ENCODE measurements at regions not wholly inside any gene's neighbourhood (a gene's known extent, or its start where the extent isn't known, plus 50 kb on each side); places are given as distances from the start of the nearest gene placed in this dataset.

GRCh38 chr4:120525106-120525505 is 397.4 kb downstream of the PRDM5 start:
- H3K36me3 ChIP-seq (ENCODE audit: control insufficient read depth in 1 of 2, insufficient read depth in 2 of 2, low read length in 2 of 2): no peaks in the 10 kb centered on the region
- H3K4me3 ChIP-seq (ENCODE audit: low read depth in 1 of 2, low read length in 2 of 2): no peak overlapping the region
- no peaks in the 10 kb centered on the region for H3K27me3 ChIP-seq (ENCODE audit: low read depth, low read length)
- no peaks in the 10 kb centered on the region for H3K4me1 ChIP-seq (ENCODE audit: control insufficient read depth in 1 of 2, insufficient read depth in 2 of 2, low read length in 2 of 2)
- no peaks in the 10 kb centered on the region for H3K9me3 ChIP-seq (ENCODE audit: control insufficient read depth in 1 of 2, low read length in 2 of 2)
- no peak overlapping the region for H3K27ac ChIP-seq (ENCODE audit: low read length)

DNA sequence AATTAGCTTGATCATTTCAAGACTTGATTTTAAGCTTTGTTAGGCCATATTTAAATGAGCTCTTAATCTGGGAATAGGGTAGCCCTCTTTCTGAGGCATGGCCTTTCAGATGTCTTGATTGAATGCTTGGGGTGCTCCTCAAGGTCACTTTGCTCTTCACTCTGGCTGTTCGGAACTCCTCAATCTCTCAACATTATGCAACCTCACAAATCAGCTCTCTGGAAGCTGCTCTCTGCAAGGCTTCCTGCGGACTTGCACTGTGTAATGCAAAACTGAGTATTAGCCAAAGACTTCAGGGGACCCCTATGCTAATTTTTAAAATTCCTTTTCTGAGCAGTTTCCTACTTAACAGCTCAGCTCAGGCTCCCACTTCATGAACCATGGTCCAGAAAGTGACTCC is 398.3 kb downstream of the PRDM5 start:
- Histone ChIP-seq H3K27ac (ENCODE audit: low read length) (no peak overlapping the region), H3K4me1 (ENCODE audit: control insufficient read depth in 1 of 2, insufficient read depth in 2 of 2, low read length in 2 of 2) (no peaks in the 10 kb centered on the region), H3K4me3 (ENCODE audit: low read depth in 1 of 2, low read length in 2 of 2) (no peak overlapping the region), H3K9me3 (ENCODE audit: control insufficient read depth in 1 of 2, low read length in 2 of 2) (no peaks in the 10 kb centered on the region), H3K27me3 (ENCODE audit: low read depth, low read length) (no peaks in the 10 kb centered on the region), H3K36me3 (ENCODE audit: control insufficient read depth in 1 of 2, insufficient read depth in 2 of 2, low read length in 2 of 2) (no peaks in the 10 kb centered on the region)

GRCh38 chr4:120520761-120521160 is 401.8 kb downstream of the PRDM5 start:
- H3K36me3 ChIP-seq (ENCODE audit: control insufficient read depth in 1 of 2, insufficient read depth in 2 of 2, low read length in 2 of 2): no peaks in the 10 kb centered on the region
- H3K9me3 ChIP-seq (ENCODE audit: control insufficient read depth in 1 of 2, low read length in 2 of 2): no peaks in the 10 kb centered on the region
- no peaks in the 10 kb centered on the region for H3K4me1 ChIP-seq (ENCODE audit: control insufficient read depth in 1 of 2, insufficient read depth in 2 of 2, low read length in 2 of 2)
- H3K4me3 ChIP-seq (ENCODE audit: low read depth in 1 of 2, low read length in 2 of 2): no peak overlapping the region
- no peaks in the 10 kb centered on the region for H3K27me3 ChIP-seq (ENCODE audit: low read depth, low read length)
- no peak overlapping the region for H3K27ac ChIP-seq (ENCODE audit: low read length)

GRCh38 chr4:120517966-120518365 is 404.6 kb downstream of the PRDM5 start:
- peak overlapping the region; percentile 12 to 34 for H3K4me3 ChIP-seq (ENCODE audit: low read depth in 1 of 2, low read length in 2 of 2)

GRCh38 chr4:120509719-120510118 is 412.8 kb downstream of the PRDM5 start:
- no peak overlapping the region for H3K4me3 ChIP-seq (ENCODE audit: low read depth in 1 of 2, low read length in 2 of 2)
- H3K4me1 ChIP-seq (ENCODE audit: control insufficient read depth in 1 of 2, insufficient read depth in 2 of 2, low read length in 2 of 2): no peaks in the 10 kb centered on the region
- no peaks in the 10 kb centered on the region for H3K36me3 ChIP-seq (ENCODE audit: control insufficient read depth in 1 of 2, insufficient read depth in 2 of 2, low read length in 2 of 2)
- no peak overlapping the region for H3K27ac ChIP-seq (ENCODE audit: low read length)
- no peaks in the 10 kb centered on the region for H3K27me3 ChIP-seq (ENCODE audit: low read depth, low read length)
- H3K9me3 ChIP-seq (ENCODE audit: control insufficient read depth in 1 of 2, low read length in 2 of 2): peaks cover 0 to 9% of the 10 kb centered on the region in 2 donors

More at GRCh38 chr4:120517966-120518365, 404.6 kb downstream of the PRDM5 start:
- Histone ChIP-seq H3K27me3 (ENCODE audit: low read depth, low read length) (no peaks in the 10 kb centered on the region), H3K9me3 (ENCODE audit: control insufficient read depth in 1 of 2, low read length in 2 of 2) (peaks cover 0 to 3% of the 10 kb centered on the region in 2 donors), H3K36me3 (ENCODE audit: control insufficient read depth in 1 of 2, insufficient read depth in 2 of 2, low read length in 2 of 2) (no peaks in the 10 kb centered on the region), H3K27ac (ENCODE audit: low read length) (no peak overlapping the region), H3K4me1 (ENCODE audit: control insufficient read depth in 1 of 2, insufficient read depth in 2 of 2, low read length in 2 of 2) (no peaks in the 10 kb centered on the region)

DNA sequence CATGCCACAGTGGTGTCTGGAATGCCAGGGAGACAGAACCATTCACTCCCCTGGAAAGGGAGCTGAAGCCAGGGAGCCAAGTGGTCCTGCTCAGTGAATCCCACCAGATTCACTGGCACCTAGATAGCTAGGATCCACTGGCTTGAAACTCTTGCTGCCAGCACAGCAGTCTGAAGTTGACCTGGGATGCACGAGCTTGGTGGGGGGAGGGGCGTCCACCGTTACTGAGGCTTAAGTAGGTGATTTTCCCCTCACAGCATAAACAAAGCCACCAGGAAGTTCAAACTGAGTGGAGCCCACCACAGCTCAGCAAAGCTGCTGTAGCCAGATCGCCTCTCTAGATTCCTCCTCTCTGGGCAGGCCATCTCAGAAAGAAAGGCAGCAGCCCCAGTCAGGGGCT is 413.3 kb downstream of the PRDM5 start:
- no peak overlapping the region for H3K4me3 ChIP-seq (ENCODE audit: low read depth in 1 of 2, low read length in 2 of 2)
- H3K27me3 ChIP-seq (ENCODE audit: low read depth, low read length): no peaks in the 10 kb centered on the region
- peaks cover 0 to 9% of the 10 kb centered on the region in 2 donors for H3K9me3 ChIP-seq (ENCODE audit: control insufficient read depth in 1 of 2, low read length in 2 of 2)
- H3K27ac ChIP-seq (ENCODE audit: low read length): no peak overlapping the region
- no peaks in the 10 kb centered on the region for H3K4me1 ChIP-seq (ENCODE audit: control insufficient read depth in 1 of 2, insufficient read depth in 2 of 2, low read length in 2 of 2)
- no peaks in the 10 kb centered on the region for H3K36me3 ChIP-seq (ENCODE audit: control insufficient read depth in 1 of 2, insufficient read depth in 2 of 2, low read length in 2 of 2)

GRCh38 chr4:120508036-120508435 is 414.5 kb downstream of the PRDM5 start:
- Histone ChIP-seq H3K9me3 (ENCODE audit: control insufficient read depth in 1 of 2, low read length in 2 of 2) (peaks cover 0 to 6% of the 10 kb centered on the region in 2 donors), H3K27ac (ENCODE audit: low read length) (no peak overlapping the region), H3K4me3 (ENCODE audit: low read depth in 1 of 2, low read length in 2 of 2) (no peak overlapping the region), H3K4me1 (ENCODE audit: control insufficient read depth in 1 of 2, insufficient read depth in 2 of 2, low read length in 2 of 2) (no peaks in the 10 kb centered on the region), H3K36me3 (ENCODE audit: control insufficient read depth in 1 of 2, insufficient read depth in 2 of 2, low read length in 2 of 2) (no peaks in the 10 kb centered on the region), H3K27me3 (ENCODE audit: low read depth, low read length) (no peaks in the 10 kb centered on the region)

DNA sequence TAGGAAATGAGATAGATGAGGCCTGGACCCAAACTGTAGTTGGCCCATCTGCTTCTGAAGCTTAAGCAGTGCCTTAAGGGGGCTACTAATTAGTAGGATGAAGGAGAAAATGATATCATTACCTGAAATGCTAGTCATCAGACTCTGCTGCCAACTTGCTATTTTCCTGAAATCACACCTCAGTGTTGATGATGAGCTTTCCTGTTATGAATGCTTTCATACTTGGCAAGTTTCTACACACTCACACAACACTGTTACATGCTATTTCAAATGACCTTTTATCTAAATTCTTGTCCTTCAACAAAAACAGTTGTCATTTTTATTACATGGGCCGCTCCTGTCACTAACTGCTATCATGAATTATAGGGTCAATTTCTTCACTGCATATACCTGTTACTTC is 416.0 kb downstream of the PRDM5 start:
- no peaks in the 10 kb centered on the region for H3K27me3 ChIP-seq (ENCODE audit: low read depth, low read length)
- no peaks in the 10 kb centered on the region for H3K36me3 ChIP-seq (ENCODE audit: control insufficient read depth in 1 of 2, insufficient read depth in 2 of 2, low read length in 2 of 2)
- H3K4me1 ChIP-seq (ENCODE audit: control insufficient read depth in 1 of 2, insufficient read depth in 2 of 2, low read length in 2 of 2): no peaks in the 10 kb centered on the region
- H3K9me3 ChIP-seq (ENCODE audit: control insufficient read depth in 1 of 2, low read length in 2 of 2): peaks cover 0 to 5% of the 10 kb centered on the region in 2 donors
- no peak overlapping the region for H3K27ac ChIP-seq (ENCODE audit: low read length)
- H3K4me3 ChIP-seq (ENCODE audit: low read depth in 1 of 2, low read length in 2 of 2): no peak overlapping the region

DNA sequence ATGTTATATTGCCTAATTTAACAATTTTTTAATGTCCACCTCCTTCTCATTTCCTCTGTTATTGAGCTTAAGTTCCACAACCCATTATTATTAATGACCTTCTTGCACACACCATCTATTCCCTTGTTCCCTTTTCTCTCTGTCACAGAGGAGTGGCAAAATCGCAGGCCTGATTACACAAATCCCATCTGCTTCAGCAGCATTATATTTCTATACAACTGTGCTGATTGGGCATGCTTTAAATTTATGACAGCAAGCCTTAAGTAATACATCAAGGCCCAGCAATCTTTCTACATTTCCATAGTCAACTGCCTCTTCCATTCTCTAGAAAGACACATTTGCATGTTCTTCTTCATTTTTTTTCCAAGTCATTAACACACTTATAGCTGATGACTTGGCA is 423.8 kb downstream of the PRDM5 start:
- Histone ChIP-seq H3K36me3 (ENCODE audit: control insufficient read depth in 1 of 2, insufficient read depth in 2 of 2, low read length in 2 of 2) (no peaks in the 10 kb centered on the region), H3K4me3 (ENCODE audit: low read depth in 1 of 2, low read length in 2 of 2) (no peak overlapping the region), H3K27ac (ENCODE audit: low read length) (no peak overlapping the region), H3K4me1 (ENCODE audit: control insufficient read depth in 1 of 2, insufficient read depth in 2 of 2, low read length in 2 of 2) (no peaks in the 10 kb centered on the region), H3K9me3 (ENCODE audit: control insufficient read depth in 1 of 2, low read length in 2 of 2) (peaks cover 0 to 6% of the 10 kb centered on the region in 2 donors), H3K27me3 (ENCODE audit: low read depth, low read length) (no peaks in the 10 kb centered on the region)

GRCh38 chr4:120491481-120491880 is 424.8 kb upstream of the MAD2L1 start:
- peaks cover 0 to 3% of the 10 kb centered on the region in 2 donors for H3K9me3 ChIP-seq (ENCODE audit: control insufficient read depth in 1 of 2, low read length in 2 of 2)
- no peaks in the 10 kb centered on the region for H3K27me3 ChIP-seq (ENCODE audit: low read depth, low read length)
- H3K27ac ChIP-seq (ENCODE audit: low read length): no peak overlapping the region
- H3K4me1 ChIP-seq (ENCODE audit: control insufficient read depth in 1 of 2, insufficient read depth in 2 of 2, low read length in 2 of 2): no peaks in the 10 kb centered on the region
- no peaks in the 10 kb centered on the region for H3K36me3 ChIP-seq (ENCODE audit: control insufficient read depth in 1 of 2, insufficient read depth in 2 of 2, low read length in 2 of 2)
- H3K4me3 ChIP-seq (ENCODE audit: low read depth in 1 of 2, low read length in 2 of 2): no peak overlapping the region

- Histone ChIP-seq H3K27me3 (ENCODE audit: low read depth, low read length) (no peaks in the 10 kb centered on the region), H3K4me1 (ENCODE audit: control insufficient read depth in 1 of 2, insufficient read depth in 2 of 2, low read length in 2 of 2) (no peaks in the 10 kb centered on the region), H3K4me3 (ENCODE audit: low read depth in 1 of 2, low read length in 2 of 2) (no peak overlapping the region), H3K9me3 (ENCODE audit: control insufficient read depth in 1 of 2, low read length in 2 of 2) (no peaks in the 10 kb centered on the region), H3K27ac (ENCODE audit: low read length) (no peak overlapping the region), H3K36me3 (ENCODE audit: control insufficient read depth in 1 of 2, insufficient read depth in 2 of 2, low read length in 2 of 2) (no peaks in the 10 kb centered on the region)
Observed at GRCh38 chr4:120481756-120482155, 415.1 kb upstream of the MAD2L1 start.

- H3K9me3 ChIP-seq (ENCODE audit: control insufficient read depth in 1 of 2, low read length in 2 of 2): no peaks in the 10 kb centered on the region
- H3K4me3 ChIP-seq (ENCODE audit: low read depth in 1 of 2, low read length in 2 of 2): no peak overlapping the region
- no peak overlapping the region for H3K27ac ChIP-seq (ENCODE audit: low read length)
- H3K27me3 ChIP-seq (ENCODE audit: low read depth, low read length): no peaks in the 10 kb centered on the region
- H3K4me1 ChIP-seq (ENCODE audit: control insufficient read depth in 1 of 2, insufficient read depth in 2 of 2, low read length in 2 of 2): no peaks in the 10 kb centered on the region
- no peaks in the 10 kb centered on the region for H3K36me3 ChIP-seq (ENCODE audit: control insufficient read depth in 1 of 2, insufficient read depth in 2 of 2, low read length in 2 of 2)
Observed at GRCh38 chr4:120472447-120473131, 405.9 kb upstream of the MAD2L1 start.

Data from muscle layer of duodenum (tissue), 2 donors.